NCI-H510A (cell line): ENCODE measurements at regions not wholly inside any gene's neighbourhood (a gene's known extent, or its start where the extent isn't known, plus 50 kb on each side); places are given as distances from the start of the nearest gene placed in this dataset.
"Not testable (repeated sequence)": the region's sequence is repeated elsewhere in the genome, so short reads cannot be mapped to it uniquely, and the experiment has no call there.

ENCODE experiments used
- DNase-seq: peaks from one replicate; lab custom pipeline; 2025; lab: John Stamatoyannopoulos, UW

DNA sequence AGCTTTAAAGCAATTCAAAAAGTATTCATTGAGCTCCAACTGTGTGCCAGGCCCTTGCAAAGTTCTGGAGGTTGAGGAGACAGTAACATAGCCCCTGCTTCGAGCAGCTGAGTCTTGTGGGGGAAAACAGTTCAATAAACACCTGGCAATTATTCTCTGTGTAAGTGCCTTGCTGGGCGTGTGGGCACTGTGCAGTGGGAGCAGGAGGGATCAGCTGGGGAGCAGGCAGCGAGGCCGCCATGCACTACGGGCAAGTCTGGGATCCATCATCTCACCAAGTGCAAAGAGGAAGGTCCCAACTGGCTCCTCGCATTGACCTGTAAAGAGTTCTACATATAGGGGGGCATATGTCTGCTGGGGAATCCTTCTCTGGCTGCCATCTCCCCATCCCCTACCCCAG, 342.2 kb upstream of the HS6ST1 start:
- no peak for DNase-seq

DNA sequence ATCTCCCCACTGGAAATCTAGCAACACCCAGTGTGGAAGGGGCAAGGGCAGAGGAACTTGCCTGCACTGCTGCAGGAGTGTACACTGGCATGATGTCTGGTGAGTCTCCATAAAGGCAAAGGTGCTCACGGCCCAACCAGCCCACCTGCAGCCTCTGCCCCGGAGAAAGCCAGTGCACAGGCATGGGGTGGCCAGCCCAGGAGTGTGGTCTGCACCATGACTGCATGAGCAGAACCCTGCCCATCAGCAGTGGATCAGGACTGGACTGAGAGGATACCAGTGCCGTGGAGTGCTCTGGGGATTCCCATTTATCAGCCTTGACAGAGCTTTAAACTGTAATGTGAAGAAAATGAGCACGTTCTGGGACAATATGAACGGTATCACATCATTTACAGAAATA, 342.6 kb upstream of the HS6ST1 start:
- no peak for DNase-seq

DNA sequence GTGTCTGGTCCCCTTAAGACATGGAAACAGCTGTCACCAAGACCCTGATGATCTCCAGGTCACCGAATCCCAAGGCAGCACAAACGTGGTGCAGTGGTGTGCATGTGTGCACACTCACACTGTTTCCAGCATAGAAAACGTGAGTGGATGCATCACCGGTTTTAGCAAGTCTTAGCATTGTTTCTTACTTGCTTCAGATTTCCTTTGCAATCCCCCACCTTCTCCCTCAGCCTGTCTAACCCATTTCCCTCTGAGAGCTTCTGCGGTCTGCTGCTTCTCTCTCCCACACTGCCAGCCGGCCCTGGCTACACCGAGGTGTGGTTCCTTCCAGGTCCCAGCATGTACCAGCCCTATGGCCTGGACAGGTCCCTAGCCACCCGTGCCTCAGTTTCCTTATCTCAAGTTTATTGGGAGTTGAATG, 343.4 kb upstream of the HS6ST1 start:
- DNase-seq, result no peak

DNA sequence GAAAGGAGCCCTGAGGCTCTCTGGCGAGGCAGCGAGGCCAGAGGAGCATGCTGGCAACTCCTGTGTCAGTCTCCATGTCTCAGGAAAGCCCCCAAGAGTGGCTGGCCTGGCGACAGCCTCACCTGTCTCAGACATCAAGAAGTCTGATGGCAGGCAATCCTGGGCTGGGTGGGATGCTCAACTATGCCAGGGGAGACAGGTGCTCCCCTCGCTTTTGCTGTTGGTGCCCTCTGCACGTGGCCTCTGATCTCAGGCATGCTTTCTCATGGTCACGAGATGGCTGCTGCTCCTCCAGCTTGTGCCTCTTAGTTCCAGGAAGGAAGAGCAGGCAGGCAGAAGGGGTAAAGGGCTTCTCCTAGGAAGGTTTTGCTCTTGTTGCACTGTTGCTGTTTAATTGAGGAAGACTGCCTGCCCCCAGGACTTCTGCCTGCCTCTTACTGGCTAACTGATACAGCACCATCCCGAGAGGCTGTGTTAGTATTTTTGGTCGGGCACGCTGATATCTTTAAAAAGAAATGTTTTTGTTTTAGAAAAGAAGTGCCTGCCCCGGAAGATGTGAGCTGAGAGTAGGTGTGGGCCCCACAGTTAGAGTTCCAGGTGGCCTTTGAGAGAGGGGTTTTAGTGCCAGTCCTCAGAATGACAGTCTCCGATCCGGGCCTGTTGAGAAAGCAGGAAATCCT, 344.8 kb upstream of the HS6ST1 start:
- no peak for DNase-seq

DNA sequence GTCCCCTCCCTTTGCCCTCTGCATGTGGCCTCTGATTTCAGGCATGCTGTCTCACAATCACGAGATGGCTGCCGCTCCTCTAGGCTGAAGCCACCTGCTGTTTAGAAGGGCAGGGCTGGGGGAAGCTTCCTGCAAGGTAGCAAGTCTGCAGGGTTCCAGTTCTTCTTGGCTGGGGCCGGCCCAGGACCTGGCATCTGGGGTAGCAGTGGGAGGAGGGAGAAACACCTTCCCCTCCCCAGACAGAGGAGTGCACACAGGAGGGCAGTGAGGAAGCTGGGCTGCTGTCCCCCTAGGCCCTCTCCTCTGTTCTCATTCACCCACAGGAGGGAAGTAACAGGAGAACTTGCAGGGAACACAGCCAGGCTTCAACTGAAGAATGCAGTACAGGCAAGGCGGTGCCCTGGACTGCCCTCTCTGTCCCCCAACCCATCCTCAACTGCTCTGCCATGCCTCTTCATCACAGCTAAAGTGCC, 345.9 kb upstream of the HS6ST1 start:
- DNase-seq, result no peak

DNA sequence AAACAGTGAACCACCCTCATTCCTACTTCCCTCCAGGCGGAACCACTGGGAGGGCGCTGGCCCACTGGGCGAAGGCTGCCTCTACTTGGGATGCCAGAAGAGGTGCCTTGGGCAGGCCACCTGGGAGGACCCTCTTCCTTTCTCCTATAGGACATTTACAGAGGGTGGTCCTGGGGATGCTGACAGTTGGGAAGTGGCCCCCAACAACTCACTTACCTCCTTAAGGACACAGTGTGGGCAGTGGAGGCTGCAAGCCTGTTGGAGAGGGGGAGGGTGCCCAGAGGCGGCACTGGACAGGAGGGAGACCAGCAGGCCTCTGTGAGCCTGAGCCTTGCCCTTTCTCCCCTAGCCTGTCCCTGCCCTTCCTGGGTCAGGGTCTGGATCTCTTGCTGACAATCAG, 346.4 kb upstream of the HS6ST1 start:
- DNase-seq, result no peak

DNA sequence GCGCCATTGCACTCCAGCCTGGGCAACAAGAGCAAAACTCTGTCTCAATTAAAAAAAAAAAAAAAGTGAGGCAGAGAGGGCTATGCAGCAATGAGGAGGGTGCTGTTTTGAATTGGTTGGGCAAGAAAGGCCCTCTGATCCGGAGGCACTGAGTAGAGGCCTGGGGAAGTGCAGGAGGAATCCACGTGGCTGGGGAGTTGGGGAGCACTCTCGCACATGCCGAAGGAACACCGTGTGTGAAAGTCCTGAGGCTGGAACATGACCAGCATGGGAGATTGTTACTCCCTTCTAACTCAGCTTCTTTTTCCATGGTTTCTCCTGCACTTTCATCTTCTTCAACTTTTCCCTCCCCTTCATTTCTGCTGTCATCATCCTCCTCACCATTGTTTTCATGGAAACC, 347.9 kb upstream of the HS6ST1 start:
- DNase-seq, result no peak

DNA sequence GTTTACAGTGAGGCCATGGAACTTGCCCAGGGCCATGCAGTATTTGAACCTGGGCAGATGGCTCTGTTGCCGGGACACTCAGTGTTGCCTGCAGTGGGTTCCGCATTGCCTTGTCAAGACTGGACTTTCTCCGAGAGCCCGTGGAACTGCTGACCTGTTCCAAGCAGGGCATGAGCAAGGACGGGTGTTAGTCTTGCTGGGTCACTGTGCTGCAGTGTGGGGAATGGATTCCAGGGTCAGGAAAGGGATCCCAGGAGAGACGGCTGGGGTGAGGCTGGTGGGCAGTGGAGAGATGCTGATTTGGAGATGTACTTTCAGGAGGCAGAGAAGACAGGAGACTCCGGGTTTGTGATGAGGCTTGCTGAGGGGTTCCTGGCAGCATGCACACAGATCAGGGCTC, 348.7 kb upstream of the HS6ST1 start:
- no peak for DNase-seq

DNA sequence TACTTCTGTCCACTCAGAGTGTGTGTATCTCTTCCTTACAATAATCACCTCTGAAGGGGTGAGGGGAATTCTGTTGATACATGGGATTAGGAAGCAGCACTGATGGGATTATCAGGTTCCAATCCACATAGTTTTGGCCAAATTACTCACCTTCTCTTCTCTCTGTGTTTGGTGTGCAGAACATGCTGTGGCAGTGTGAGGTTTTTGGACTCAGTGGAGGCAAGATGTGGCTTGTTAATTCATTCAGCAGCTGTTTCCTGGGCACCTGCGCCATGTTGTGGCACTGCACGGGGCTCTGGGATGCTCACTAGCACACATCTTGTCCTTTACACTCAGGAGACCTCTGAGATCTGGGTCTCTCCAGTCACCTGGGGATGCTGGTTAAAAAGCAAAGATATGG, 350.3 kb upstream of the HS6ST1 start:
- DNase-seq, result no peak

DNA sequence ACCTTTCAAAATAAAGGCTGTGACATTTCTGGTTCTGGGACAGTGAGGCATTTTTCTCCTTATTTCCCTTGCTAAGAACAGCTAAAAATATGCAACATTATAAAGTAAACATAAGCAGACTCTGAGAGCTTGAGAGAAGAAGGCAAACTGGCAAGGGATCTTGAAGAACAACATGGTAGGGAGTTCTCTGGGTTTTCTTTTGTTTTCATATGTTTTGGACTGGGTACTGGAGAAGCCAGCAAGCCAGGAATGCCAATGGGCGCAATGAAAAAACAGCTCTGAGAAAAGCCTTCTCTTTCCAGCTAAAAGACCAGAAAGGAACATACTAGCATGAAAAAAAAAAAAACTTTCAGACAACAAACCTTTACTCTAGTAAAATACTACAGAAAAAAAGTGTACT, 351.4 kb upstream of the HS6ST1 start:
- DNase-seq, result no peak

DNA sequence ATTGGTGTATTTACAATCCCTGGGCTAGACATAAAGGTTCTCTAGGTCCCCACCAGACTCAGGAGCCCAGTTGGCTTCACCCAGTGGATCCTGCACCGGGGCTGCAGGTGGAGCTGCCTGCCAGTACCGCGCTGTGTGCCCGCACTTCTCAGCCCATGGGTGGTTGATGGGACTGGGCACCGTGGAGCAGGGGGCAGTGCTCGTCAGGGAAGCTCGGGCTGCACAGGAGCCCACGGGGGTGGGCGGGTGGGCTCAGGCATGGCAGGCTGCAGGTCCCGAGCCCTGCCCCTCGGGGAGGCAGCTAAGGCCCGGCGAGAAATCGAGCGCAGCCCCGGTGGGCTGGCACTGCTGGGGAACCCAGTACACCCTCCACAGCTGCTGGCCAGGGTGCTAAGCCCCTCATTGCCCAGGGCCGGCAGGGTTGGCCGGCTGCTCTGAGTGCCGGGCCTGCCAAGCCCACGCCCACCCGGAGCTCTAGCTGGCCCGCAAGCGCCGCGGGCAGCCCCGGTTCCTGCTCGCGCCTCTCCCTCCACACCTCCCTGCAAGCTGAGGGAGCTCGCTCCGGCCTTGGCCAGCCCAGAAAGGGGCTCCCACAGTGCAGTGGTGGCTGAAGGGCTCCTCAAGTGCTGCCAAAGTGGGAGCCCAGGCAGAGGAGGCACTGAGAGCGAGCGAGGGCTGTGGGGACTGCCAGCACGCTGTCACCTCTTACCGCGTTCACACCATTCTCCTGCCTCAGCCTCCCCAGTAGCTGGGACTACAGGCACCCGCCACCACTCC, 353.5 kb upstream of the HS6ST1 start:
- DNase-seq, result not testable (repeated sequence)

DNA sequence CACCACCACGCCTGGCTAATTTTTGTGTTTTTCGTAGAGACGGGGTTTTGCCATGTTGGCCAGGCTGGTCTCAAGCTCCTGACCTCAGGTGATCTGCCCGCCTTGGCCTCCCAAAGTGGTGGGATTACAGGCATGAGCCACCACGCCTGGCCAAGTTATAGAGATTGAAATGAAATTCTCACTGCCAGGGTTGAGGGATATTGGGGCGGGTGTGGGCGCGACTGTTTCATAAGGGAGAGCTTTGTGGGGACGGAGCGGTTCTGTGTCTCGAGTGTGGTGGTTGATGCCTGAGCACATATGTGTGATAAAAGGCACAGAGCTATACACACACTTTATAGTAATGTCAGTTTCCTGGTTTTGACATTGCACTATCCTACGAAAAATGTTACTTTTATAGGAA, 361.0 kb upstream of the HS6ST1 start:
- DNase-seq, result not testable (repeated sequence)

DNA sequence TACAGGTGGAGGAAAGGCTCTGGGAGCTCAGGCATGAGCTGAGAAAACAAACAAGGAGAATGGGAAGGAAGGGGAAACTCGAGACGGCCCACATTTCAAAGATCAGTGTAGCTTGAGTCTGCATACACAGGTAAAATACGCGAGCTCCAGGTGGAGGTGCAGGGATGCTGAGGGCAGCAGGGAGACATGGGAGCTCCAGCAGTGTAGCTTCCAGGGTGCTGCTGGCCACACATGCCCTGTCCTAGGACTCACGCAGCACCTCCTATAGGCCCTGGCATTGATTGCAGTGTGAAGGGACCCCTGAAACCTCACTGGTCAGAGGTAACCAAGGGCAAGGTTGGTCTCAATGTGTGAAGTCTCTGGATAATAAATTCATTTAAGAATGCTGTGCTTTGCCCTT, 362.8 kb upstream of the HS6ST1 start:
- no peak for DNase-seq

DNA sequence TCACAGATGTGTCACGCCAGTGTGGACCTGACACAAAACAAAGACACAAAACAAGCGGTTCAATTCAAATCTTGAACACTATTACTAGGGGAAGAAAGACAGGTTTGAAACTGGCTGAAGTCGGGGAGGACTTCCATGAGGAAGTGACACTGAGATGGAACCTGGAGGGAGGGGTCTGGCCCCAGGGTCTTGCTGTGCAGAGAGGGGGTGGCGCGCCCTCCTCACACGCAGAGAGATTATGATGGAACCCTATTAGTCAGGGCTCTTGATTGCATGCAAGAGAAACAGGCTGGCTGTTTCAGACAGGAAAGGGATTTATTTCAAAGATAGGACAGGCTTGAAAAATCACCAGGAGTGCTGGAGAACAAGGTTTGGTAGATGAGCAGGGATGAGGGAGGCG, 363.6 kb upstream of the HS6ST1 start:
- no peak for DNase-seq

DNA sequence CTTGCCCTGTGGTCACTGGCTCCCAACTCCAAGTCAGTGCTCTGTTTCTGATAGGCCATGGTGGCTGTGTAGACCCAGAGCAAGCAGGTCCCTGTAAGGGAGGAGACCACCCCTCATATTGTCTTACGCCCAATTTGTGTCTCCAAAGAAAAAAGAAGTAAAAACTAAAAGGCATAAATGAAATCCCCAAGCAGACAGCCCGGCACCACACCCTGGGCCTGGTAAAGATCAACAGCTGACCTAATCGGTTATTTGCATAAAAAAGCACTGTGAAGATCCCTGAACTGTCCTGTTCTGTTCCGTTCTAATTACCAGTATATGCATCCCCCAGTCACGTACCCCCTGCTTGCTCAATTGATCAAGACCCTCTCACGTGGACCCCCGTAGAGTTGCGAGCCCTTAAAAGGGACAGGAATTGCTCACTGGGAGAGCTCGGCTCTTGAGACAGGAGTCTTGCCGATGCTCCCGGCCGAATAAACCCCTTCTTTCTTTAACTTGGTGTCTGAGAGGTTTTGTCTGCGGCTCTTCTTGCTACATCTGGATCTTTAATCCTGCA, 364.1 kb upstream of the HS6ST1 start:
- no peak for DNase-seq

DNA sequence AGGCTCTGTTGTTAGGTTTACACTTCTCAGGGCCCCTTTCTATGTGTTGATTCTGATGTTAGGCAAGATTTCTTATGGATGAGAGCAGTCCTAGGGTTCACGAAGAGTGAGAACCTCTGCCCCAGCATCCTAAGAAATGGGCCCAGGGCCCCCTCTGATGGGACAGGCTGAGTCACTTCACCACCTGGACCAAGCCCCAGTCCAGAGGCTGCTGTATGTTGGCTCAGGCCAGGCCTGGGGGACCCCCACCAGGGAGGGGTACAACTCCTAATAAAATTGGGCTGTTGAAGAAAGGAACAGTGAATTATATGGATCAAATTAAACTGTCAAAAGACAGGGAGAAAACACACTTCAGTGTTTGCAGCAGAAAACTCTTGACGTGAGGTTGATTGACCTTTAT, 365.9 kb upstream of the HS6ST1 start:
- no peak for DNase-seq

DNA sequence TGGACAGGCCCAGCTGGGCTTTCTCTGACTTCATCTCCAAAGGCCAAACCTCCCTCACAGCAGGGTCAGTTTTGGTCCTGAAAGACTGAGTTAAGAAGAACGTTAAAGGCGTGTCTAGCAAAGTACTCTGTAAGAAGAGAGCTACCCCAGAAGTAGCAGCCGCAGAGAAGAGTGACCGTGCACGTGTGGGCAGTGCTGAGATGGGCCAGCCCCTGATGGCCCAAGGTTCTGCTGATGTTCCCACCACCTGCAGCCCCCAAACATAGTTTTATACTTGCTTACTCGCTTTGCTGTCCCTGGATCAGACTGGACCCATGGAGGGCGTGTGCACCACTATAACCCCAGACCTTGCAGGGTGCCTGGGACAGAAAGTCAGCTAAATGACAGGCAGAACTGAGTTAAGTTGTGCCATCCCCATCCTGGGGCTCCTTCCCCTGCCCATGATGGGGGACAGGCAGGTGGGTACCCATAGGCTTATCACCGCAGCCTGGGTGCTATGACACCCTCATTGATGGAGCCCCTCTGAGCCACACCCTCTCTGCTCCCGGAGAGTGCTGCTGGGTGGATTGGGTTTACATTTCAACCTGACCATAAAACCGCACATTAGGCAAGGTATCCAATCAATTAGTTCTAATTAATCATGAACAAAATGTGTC, 367.3 kb upstream of the HS6ST1 start:
- no peak for DNase-seq

DNA sequence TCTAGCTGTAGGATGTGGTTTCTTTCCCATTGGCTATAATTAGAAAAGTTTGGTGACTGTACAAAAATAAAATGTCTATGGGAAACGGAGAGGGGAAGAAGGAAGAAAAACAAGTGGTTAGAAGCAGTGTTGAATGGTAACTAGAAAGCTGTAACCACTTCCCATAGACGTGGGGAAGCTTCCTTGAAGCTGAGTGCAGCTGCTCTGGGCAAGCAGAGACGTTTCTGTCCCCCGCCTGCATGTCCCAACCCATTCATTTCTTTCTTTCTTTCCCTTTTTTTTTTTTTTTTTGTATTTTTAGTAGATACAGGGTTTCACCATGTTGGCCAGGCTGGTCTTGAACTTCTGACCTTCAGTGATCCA, 367.8 kb upstream of the HS6ST1 start:
- DNase-seq, result no peak

DNA sequence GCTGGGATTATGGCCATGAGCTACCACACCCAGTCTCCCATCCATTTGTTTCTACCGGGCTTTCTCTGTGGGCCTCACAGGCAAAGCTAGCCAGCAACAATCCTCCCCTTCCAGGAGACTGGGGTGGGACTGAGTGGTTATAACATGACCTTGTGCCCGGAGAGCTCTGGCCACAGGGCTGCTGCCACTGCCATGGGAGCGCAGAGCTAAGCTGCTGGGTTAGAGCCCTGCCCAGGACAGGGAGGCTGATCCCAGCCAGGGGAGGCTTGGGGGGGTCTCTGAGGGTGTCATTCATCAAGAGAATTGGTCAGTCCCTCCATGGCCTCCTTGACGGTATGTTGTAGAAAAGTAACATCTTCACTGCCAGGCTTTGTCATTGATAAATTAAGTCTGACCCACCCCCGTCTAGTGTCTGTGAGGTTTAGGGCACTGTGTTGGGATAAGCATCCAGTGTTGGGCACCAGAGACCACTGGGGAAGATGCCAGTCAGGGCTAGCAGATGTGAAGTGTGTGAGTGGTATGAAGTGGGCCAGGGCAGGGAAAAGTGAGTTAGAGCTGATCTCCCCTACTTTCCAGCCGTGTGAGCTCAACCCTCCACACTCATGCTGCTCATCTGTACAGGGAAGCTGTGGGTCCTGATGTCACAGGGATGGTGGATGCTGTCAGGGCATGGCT, 368.4 kb upstream of the HS6ST1 start:
- no peak for DNase-seq

DNA sequence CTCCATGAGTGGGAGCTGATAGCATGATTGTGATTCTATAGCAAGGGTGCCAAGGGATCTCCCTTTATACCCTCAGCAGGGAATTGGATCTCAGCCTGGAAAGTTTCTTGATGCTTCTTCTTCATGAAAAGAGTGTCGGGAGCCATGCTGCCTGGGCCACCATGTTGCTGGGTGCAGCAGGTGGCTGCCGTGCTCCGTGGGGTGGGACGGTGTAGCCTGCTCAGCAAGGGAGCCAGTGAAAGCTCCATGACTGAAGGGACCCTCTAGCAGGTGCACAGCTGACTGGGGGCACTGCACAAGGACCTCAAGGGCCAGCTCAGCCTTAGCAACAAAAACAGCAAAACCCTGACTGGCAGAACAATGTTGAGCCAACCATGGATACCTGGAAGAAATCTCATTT, 368.9 kb upstream of the HS6ST1 start:
- DNase-seq, result no peak

DNA sequence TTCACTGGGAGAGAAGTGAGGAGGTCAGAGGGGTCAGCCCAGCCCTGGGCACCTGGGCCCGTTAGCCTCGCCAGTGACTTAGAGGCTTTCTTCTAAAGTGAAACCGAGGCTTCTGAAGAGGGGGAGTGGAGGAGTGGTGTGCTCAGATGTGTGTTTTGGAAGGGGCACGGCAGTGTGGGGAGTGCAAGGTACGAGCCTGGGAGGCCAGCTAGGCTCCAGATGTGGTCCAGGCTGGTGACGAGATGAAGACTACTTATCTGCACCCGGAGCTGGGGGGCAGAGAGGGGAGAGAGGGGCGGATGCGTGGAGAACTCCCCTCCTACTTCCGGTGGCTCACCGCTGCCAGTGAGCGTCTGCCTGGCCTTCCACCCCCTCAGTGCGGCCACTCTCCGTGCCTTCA, 371.3 kb upstream of the HS6ST1 start:
- no peak for DNase-seq

DNA sequence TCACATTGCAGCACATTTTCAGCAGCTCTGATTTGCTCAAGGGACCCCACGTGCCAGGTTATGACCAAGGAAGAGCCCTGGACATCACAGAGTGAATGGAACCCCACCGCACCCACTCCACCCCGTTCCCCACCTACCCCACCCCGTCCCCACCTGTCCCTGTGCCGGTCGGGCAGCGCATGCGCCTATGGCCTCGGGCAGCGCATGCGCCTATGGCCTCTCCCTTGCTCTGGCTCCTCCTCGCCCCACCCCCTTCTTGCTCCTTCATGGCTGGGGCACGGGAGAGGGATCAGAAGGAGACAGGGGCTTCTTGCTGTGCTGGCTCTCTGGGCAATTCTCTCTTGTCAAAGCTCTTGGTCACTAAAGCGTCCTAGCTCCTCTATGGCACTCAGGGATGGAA, 371.8 kb upstream of the HS6ST1 start:
- DNase-seq, result no peak
